GM21576 (cell line): ENCODE measurements at regions not wholly inside any gene's neighbourhood (a gene's known extent, or its start where the extent isn't known, plus 50 kb on each side); places are given as distances from the start of the nearest gene placed in this dataset.
"Not testable (repeated sequence)": the region's sequence is repeated elsewhere in the genome, so short reads cannot be mapped to it uniquely, and the experiment has no call there.

Experiments
- ATAC-seq: cut with Tn5 transposase; IDR thresholded peaks from one replicate; pipeline ENCODE4 v1.9.1; 2021; ENCODE audit warnings: mild to moderate bottlenecking, moderate library complexity; ENCODE audit not compliant: unreplicated experiment

GRCh38 chr6:159642995-159643394, 50.0 kb downstream of the SOD2 start:
- no peak for ATAC-seq

GRCh38 chr6:159642481-159642880, 50.6 kb downstream of the SOD2 start:
- no peak for ATAC-seq

- ATAC-seq = no peak
These were observed 52.1 kb downstream of the SOD2 start for GRCh38 chr6:159640722-159641482.

GRCh38 chr6:159640322-159640721, 52.7 kb downstream of the SOD2 start:
- ATAC-seq = no peak

- no peak for ATAC-seq
These were observed 53.3 kb downstream of the SOD2 start for GRCh38 chr6:159639721-159640120.

- no peak for ATAC-seq
These were observed 59.8 kb downstream of the SOD2 start for GRCh38 chr6:159633196-159633595.

- no peak for ATAC-seq
These were observed 61.2 kb downstream of the SOD2 start for GRCh38 chr6:159631886-159632285.

- ATAC-seq = no peak
These were observed 65.1 kb downstream of the SOD2 start for GRCh38 chr6:159627939-159628338.

- not testable (repeated sequence) for ATAC-seq
These were observed 66.5 kb downstream of the SOD2 start for GRCh38 chr6:159626506-159626905.

- no peak for ATAC-seq
These were observed 69.9 kb downstream of the SOD2 start for GRCh38 chr6:159623156-159623555.

- ATAC-seq = no peak
These were observed 72.1 kb downstream of the SOD2 start for GRCh38 chr6:159620947-159621346.

- ATAC-seq = no peak
These were observed 75.6 kb downstream of the SOD2 start for GRCh38 chr6:159617444-159617843.

GRCh38 chr6:159616456-159616855, 76.6 kb downstream of the SOD2 start:
- ATAC-seq = no peak

- no peak for ATAC-seq
These were observed 77.1 kb downstream of the SOD2 start for GRCh38 chr6:159615918-159616317.

- ATAC-seq = no peak
These were observed 82.2 kb downstream of the SOD2 start for GRCh38 chr6:159610881-159611280.

GRCh38 chr6:159609652-159610178, 83.3 kb downstream of the SOD2 start:
- ATAC-seq = no peak

- no peak for ATAC-seq
These were observed 83.9 kb downstream of the SOD2 start for GRCh38 chr6:159608961-159609651.

GRCh38 chr6:159606786-159607185, 86.3 kb downstream of the SOD2 start:
- no peak for ATAC-seq

- no peak for ATAC-seq
These were observed 88.5 kb downstream of the SOD2 start for GRCh38 chr6:159604443-159604956.

GRCh38 chr6:159602431-159603041, 90.5 kb downstream of the SOD2 start:
- ATAC-seq = no peak

GRCh38 chr6:159601211-159601610, 91.8 kb downstream of the SOD2 start:
- no peak for ATAC-seq

GRCh38 chr6:159595173-159595572, 97.9 kb downstream of the SOD2 start:
- no peak for ATAC-seq
